SU-DHL-6 (cell line): ENCODE measurements at regions not wholly inside any gene's neighbourhood (a gene's known extent, or its start where the extent isn't known, plus 50 kb on each side); places are given as distances from the start of the nearest gene placed in this dataset.

Experiments used
- H2AFZ ChIP-seq: fragments of 200-600 bp; sonication (generic); 2 replicates; pipeline ENCODE4 v1.6.1; 2014; ENCODE audit warnings: low read depth, mild to moderate bottlenecking, moderate library complexity, mixed read lengths, antibody characterized with exemption, low read length; ENCODE audit not compliant: severe bottlenecking
- H3F3A ChIP-seq: fragments of 200-600 bp; shearing (Covaris generic); 2 replicates; pipeline ENCODE4 v1.6.0; 2016; ENCODE audit warnings: antibody characterized with exemption, mild to moderate bottlenecking; ENCODE audit not compliant: insufficient read depth
- H3K27ac ChIP-seq: fragments of 200-600 bp; sonication (generic); 2 replicates; pipeline ENCODE4 v1.5.1; 2016; ENCODE audit warnings: low read depth, mild to moderate bottlenecking, low read length, moderate library complexity, mixed read lengths
- H3K27me3 ChIP-seq: fragments of 200-600 bp; sonication (generic), shearing (Covaris generic); 2 replicates; pipeline ENCODE4 v1.6.0; 2014; ENCODE audit warnings: mild to moderate bottlenecking, low read length
- H3K36me3 ChIP-seq: fragments of 200-600 bp; sonication (generic); 2 replicates; pipeline ENCODE4 v1.6.1; 2014; ENCODE audit warnings: mild to moderate bottlenecking, low read length, mixed read lengths
- H3K4me2 ChIP-seq: fragments of 300-600, 200-600 bp; shearing (Covaris generic), sonication (generic); 2 replicates; pipeline ENCODE4 v1.6.0; 2014; ENCODE audit warnings: low read length, low read depth, mild to moderate bottlenecking; ENCODE audit not compliant: poor library complexity, severe bottlenecking
- H3K4me3 ChIP-seq: fragments of 200-600 bp; sonication (generic); 2 replicates; pipeline ENCODE4 v1.5.1; 2014; ENCODE audit warnings: antibody characterized with exemption, low read length, mild to moderate bottlenecking, mixed read lengths; ENCODE audit not compliant: insufficient read depth, poor library complexity, severe bottlenecking
- H3K79me2 ChIP-seq: fragments of 200-600 bp; sonication (generic); 2 replicates; pipeline ENCODE4 v1.6.1; 2014; ENCODE audit warnings: mild to moderate bottlenecking, low read length, moderate library complexity; ENCODE audit not compliant: insufficient read depth
- H3K9ac ChIP-seq: fragments of 200-600 bp; sonication (generic); 2 replicates; pipeline ENCODE4 v1.7.0; 2014; ENCODE audit warnings: mild to moderate bottlenecking, low read length
- H3K9me2 ChIP-seq: fragments of 200-600 bp; sonication (generic); replicated peaks from 2 replicates; pipeline ENCODE4 v1.6.1; 2014; ENCODE audit warnings: low read length; ENCODE audit not compliant: insufficient read depth
- H3K9me3 ChIP-seq: fragments of 200-600 bp; sonication (generic); 2 replicates; pipeline ENCODE4 v1.6.1; 2014; ENCODE audit warnings: low read length, mixed read lengths; ENCODE audit not compliant: insufficient read depth
- H4K20me1 ChIP-seq: fragments of 200-600 bp; sonication (generic); 2 replicates; pipeline ENCODE4 v1.6.1; 2014; ENCODE audit warnings: low read depth, mild to moderate bottlenecking, antibody characterized with exemption, low read length, moderate library complexity, mixed read lengths
- CTCF ChIP-seq: fragments of 200-600 bp; sonication (generic); IDR thresholded peaks from one replicate; pipeline ENCODE4 v1.5.1; 2017; ENCODE audit warnings: antibody characterized with exemption, mild to moderate bottlenecking, low read length, moderate library complexity; ENCODE audit not compliant: insufficient read depth, poor library complexity, severe bottlenecking
- EZH2phosphoT487 ChIP-seq: fragments of 200-600 bp; sonication (generic), shearing (Covaris generic); conservative IDR thresholded peaks from 2 replicates; pipeline ENCODE4 v1.6.1; 2018; ENCODE audit warnings: mild to moderate bottlenecking, antibody characterized with exemption, low read length, moderate library complexity, mixed read lengths

- no peaks in the 10 kb centered on the region for H3K9me2 ChIP-seq
- H4K20me1 ChIP-seq, result no peaks in the 10 kb centered on the region
- no peak overlapping the region for H2AFZ ChIP-seq
- H3K9ac ChIP-seq, result no peak overlapping the region
- H3K9me3 ChIP-seq, result no peaks in the 10 kb centered on the region
- H3F3A ChIP-seq, result no peaks in the 10 kb centered on the region
- TF ChIP-seq EZH2phosphoT487 (no peak), CTCF (no peak)
- H3K27ac ChIP-seq, result no peak overlapping the region
- H3K4me2 ChIP-seq, result no peak overlapping the region
- no peaks in the 10 kb centered on the region for H3K27me3 ChIP-seq
- no peak overlapping the region for H3K4me3 ChIP-seq
- H3K79me2 ChIP-seq, result no peaks in the 10 kb centered on the region
- no peaks in the 10 kb centered on the region for H3K36me3 ChIP-seq
Measured at GRCh38 chr13:43991773-43992201, 112.1 kb downstream of the LACC1 start.

GRCh38 chr13:43992211-43992610 lies 112.5 kb downstream of the LACC1 start:
- no peak overlapping the region for H3K27ac ChIP-seq
- H3F3A ChIP-seq, result no peaks in the 10 kb centered on the region
- H3K4me2 ChIP-seq, result no peak overlapping the region
- no peak overlapping the region for H3K4me3 ChIP-seq
- no peaks in the 10 kb centered on the region for H3K9me3 ChIP-seq
- H3K9ac ChIP-seq, result no peak overlapping the region
- no peaks in the 10 kb centered on the region for H3K9me2 ChIP-seq
- no peaks in the 10 kb centered on the region for H4K20me1 ChIP-seq
- H3K27me3 ChIP-seq, result no peaks in the 10 kb centered on the region
- H3K36me3 ChIP-seq, result no peaks in the 10 kb centered on the region
- no peak overlapping the region for H2AFZ ChIP-seq
- H3K79me2 ChIP-seq, result no peaks in the 10 kb centered on the region
- TF ChIP-seq EZH2phosphoT487 (no peak), CTCF (no peak)

- no peak overlapping the region for H3K4me2 ChIP-seq
- H4K20me1 ChIP-seq, result no peaks in the 10 kb centered on the region
- no peak overlapping the region for H2AFZ ChIP-seq
- TF ChIP-seq CTCF (no peak), EZH2phosphoT487 (no peak)
- no peaks in the 10 kb centered on the region for H3K9me2 ChIP-seq
- no peak overlapping the region for H3K9ac ChIP-seq
- H3K79me2 ChIP-seq, result no peaks in the 10 kb centered on the region
- H3K27me3 ChIP-seq, result no peaks in the 10 kb centered on the region
- H3K27ac ChIP-seq, result no peak overlapping the region
- no peak overlapping the region for H3K4me3 ChIP-seq
- no peaks in the 10 kb centered on the region for H3K9me3 ChIP-seq
- H3F3A ChIP-seq, result no peaks in the 10 kb centered on the region
- no peaks in the 10 kb centered on the region for H3K36me3 ChIP-seq
Measured at GRCh38 chr13:43994999-43995859, 115.5 kb downstream of the LACC1 start.
